ENCODE measurements at regions not wholly inside any gene's neighbourhood (a gene's known extent, or its start where the extent isn't known, plus 50 kb on each side); places are given as distances from the start of the nearest gene placed in this dataset.

DNA sequence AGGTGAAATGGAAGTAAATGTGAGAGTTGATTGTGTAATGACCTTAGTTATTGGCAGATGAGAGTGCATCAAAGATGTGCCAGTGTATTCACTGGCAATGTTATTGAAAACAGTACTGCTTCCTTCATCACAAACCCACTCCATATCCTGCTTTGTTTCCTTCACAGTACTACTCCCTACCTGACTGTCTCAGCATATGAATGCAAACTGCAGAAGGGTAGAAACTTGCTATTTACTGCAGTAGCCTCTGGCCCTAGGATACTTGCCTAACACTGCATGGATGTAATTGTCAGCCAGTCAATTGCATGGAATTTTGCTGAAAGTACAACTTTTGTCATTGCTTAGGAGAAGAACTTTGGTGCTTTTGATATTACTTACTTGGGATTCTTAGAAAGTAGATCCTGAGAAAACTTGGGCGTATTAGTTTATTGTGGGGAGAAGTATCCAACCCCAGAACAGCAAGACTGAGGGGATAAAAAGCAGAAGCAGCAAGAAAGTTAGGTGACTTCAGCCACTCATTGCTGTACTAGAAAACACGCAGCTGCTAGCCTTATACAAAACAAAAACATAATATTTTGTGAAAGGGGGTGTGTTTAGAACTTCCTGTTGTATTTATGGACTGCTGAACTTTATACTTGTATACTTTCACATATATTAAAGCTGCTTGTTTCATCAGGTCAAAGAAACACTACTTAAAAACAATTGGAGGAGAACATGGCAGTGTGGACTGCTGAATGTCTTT lies 219.0 kb downstream of the CCNG2 start:
- DNase-seq = no peak

- DNase-seq = no peak
Observed at GRCh38 chr4:77376788-77377460, 219.9 kb downstream of the CCNG2 start.

- no peak for DNase-seq
Observed at GRCh38 chr4:77384094-77384493, 221.5 kb upstream of the CXCL13 start.

- peak; percentile 4 for DNase-seq
Observed at GRCh38 chr4:77385124-77385969, 220.3 kb upstream of the CXCL13 start.

DNA sequence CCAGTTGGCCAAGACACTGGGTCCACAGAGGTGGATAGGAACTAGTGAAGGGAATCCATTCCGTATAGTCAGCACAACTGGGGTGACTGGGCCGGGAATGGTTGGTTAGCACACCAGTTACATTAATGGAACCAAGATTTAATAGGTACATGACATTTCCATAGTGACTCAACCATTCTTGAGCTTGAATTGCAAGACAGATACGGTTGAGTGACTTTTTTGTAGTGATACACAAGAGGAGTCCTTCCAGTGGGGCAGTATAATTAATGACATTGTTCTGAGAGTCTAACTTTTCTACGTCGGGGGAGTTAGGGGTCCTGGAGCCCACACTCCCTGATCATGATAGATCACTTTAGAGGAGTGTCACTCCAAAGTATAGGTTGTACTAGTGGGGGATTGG lies 211.6 kb upstream of the CXCL13 start:
- DNase-seq = no peak

GRCh38 chr4:77395481-77395880 lies 210.1 kb upstream of the CXCL13 start:
- no peak for DNase-seq

DNA sequence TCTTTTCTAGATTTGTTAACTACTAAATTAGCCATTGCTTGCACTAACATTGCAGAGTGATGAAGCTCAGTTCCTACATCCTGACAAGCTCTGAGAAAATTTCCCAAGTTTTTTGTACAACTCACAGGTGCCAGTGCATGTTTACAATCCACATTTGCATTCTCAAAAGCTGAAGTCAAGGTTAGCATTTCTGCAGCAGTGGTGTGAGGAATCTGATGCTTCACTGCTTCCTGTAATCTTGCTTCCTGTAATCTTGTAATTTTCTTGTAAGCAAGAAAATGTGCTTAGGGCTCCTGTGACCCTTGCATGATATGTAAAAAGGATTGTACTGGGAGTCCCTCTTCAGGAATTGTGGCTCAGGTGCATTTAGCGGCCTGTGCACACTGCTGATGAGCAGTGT lies 207.4 kb upstream of the CXCL13 start:
- no peak for DNase-seq

GRCh38 chr4:77399831-77400230 lies 205.8 kb upstream of the CXCL13 start:
- DNase-seq = no peak

DNA sequence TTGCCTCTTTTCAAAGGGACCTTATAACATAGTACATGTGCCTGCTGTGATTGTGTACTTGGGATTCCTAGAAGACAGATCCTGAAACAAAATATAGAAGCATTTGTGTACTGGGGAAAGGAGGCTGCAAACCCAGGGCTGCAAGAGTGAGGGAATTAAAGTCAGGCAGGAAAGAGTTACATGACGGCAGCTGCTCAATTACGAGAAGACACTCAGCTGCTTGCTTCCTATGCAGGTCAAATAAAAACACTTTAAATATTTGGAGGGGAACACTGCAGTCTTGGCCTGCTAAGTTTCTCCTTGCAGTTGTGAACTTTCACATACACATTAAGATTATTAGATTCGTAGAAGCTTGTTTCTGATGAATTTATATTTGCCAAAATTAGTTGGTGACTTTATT lies 191.9 kb upstream of the CXCL13 start:
- no peak for DNase-seq

DNA sequence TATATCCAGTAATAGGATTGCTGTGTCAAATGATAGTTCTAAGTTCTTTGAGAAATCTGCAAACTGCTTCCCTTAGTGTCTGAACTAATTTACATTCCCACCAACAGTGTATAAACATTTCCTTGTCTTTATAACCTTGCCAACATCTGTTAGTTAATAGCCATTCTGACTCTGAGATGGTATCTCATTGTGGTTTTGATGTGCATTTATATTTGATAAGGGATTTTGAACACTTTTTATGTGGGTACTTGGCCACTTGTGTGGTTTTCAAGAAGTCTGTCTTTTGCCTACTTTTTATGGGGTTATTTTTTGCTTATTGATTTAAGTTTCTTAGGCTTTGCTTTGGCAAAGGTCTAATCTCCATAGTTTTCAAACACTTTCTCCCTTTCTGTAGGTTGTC lies 189.9 kb upstream of the CXCL13 start:
- DNase-seq = no peak

GRCh38 chr4:77418333-77418732 lies 187.3 kb upstream of the CXCL13 start:
- no peak for DNase-seq

GRCh38 chr4:77430847-77431246 lies 174.8 kb upstream of the CXCL13 start:
- no peak for DNase-seq

DNA sequence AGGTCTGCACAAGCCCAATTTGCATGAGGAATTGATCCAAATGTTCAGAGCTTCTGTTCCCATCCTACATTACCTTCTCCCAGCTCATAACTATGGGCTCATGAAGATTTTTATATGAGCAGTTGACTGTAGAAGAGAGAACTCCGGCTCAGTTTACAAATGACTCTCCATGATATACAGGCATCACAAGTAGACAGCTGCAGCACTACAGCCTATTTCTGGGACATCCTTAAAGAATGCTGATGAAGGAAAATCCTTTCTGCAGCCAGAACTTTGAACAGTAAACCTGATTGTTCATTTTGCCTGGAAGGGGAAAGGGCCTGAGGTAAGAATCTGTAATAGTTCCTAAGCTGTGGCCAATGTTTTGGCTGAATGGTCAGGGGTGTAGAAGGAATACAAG lies 174.1 kb upstream of the CXCL13 start:
- no peak for DNase-seq

DNA sequence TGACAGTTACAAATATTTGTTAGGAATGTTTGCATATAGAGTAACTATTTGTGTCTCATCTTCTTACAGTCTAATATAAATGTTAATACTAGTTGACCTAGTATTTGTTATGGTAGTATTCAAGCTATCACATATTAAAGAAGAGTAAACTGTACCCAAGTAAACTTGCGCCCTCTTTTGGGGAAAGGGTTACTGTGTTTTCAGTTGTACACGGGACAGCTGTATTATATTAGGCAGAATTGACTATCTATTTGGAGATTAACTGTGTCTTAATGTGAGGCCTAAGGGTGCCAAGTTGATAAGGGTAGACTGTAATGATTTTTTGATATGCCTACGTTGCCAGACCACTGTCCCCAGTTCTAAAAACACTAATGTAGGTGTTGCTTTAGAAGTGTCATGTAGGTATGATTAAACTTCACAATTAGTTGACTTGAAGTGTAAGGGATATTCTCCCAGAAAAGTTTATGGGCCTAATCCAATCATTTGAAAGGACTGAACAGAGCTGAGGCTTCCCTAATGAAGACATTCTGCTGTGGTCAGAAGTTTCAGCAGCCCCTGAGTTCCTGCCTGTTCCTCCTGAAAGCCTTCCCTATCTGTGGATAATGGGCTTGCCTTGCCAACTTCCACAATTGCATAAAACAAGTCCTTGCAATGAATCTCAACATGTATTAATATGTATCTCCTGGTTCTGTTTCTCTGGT lies 172.8 kb upstream of the CXCL13 start:
- DNase-seq = no peak

DNA sequence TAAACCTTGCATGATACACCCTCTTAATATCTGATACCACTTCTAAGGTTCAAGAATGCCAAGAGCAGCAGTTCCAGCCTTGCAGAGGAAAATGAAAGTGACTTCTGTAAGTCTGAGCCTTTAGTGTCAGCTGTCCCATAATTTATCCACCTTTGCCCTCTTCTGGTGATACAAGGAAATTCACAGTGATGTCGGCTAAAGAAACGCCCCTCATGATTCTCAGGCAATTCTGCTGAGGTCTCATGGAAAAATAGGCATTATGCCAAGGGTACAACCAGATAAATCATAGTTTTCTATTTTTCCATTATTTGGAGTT lies 172.2 kb upstream of the CXCL13 start:
- DNase-seq = peak; percentile 9

DNA sequence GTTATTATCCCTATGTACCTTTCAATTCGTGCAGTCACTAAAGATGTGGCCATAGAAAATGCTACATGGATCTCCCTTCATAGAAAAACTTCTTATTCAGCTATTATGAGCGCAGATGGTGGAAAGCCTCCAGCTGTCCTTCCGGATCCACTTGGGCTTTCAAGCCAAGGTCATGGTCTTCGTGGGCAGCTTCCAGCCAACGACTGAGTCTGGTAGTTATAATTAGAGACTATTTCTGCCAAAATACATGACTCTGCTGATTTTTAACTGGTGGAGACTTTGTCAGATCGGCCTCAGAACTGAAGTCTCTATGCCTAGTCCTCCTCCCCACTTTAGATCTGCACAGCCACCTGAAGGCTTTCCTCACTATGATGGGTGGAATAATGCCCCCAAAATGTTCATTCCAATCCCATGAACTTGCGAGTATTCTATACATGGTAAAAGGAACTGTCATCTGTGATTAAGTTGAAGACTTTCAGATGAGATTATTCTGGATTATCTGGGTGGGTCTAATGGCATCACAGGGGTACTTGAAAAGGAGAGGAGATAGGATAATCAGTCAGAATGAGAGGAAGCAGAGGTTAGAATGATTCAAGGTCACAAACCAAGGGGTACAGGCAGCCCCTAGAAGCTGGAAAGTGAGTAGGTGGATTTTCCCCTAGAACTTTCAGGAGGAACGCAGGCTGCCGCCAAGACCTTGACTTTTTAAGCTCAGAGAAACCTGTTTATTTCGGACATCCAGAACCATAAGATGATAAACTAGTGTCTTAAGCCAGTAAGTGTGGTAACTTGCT lies 171.1 kb upstream of the CXCL13 start:
- no peak for DNase-seq

- no peak for DNase-seq
Observed at GRCh38 chr4:77437079-77437478, 168.5 kb upstream of the CXCL13 start.

DNA sequence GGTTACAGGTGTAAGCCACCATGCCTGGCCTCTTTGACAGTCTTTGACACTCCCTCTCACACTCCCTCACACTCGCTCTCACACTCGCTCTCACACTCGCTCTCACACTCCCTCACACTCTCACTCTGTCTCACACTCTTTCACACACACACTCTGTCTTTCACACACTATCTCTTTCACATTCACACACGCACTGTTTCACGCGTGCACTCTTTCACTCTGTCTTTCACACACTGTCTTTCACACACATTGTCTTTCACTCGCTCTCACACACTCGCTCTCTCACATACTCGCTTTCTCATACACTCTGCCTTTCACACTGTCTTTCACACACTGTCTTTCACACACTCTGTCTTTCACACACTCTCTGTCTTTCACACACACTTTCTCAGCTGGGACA lies 167.1 kb upstream of the CXCL13 start:
- no peak for DNase-seq

DNA sequence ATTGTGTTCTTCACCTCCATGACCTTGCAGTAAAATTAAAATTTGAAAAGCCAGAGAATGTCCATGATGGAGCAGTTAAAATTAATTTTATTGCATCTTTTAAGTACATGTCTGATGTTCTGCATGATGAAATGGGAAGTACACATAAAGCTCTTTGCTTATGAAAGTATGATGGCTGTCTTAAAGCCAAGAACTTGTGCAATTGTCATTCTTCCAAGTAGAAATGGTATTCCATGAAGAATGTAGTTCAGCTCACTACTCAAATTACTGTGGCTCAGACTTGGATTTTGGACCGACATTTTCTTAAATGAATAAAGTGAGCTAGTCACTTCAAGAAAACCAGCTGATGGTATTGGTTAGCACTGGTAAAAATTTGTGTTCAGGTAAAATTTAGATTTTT lies 161.7 kb upstream of the CXCL13 start:
- DNase-seq = no peak

- no peak for DNase-seq
Observed at GRCh38 chr4:77445823-77446222, 159.8 kb upstream of the CXCL13 start.

DNA sequence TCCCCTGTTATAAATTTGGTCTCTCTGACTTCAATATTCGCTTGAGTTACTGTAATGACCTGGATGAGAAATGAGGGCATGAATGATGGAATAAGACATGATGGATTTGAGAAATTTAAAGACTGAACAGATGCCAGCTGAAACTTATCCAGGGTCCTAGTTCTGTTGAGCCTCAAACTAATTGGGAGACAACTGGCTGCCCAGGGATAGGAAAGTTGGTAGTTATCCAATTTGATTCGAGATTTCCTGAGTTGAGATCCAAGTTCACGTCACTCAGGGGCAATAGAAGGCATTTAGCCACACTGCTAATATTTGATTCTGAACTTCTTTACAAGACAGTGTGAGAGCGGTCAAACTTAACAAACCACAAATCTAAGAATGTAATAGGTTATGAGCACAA lies 159.0 kb upstream of the CXCL13 start:
- no peak for DNase-seq

GRCh38 chr4:77449171-77449570 lies 156.4 kb upstream of the CXCL13 start:
- DNase-seq = no peak

DNA sequence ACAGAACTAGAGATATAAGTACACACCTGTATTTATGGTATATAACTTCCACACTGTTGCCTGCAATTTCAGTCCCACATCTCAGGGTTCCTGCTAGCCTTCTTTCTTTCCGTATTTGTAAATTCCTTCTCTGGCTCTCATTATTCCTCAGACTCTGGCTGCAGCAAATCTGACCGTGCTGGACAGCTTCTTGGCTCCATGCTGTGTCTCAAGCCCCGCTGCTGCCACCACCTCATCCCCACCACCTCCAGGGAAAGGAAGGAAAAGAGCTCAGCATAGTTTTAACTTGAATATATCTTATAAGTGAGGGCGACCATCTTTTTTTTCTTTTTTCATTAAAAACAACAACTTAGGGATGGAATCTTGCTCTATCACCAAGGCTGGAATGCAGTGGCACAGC lies 155.6 kb upstream of the CXCL13 start:
- DNase-seq = no peak

Data from central memory CD4-positive, alpha-beta T cell (primary cell).